T1000 (cell line): ENCODE measurements at regions not wholly inside any gene's neighbourhood (a gene's known extent, or its start where the extent isn't known, plus 50 kb on each side); places are given as distances from the start of the nearest gene placed in this dataset.
"Not testable (repeated sequence)": the region's sequence is repeated elsewhere in the genome, so short reads cannot be mapped to it uniquely, and the experiment has no call there.

Experiments
- DNase-seq: peaks from one replicate; lab custom pipeline; 2025; ENCODE audit warnings: mixed read lengths; lab: John Stamatoyannopoulos, UW

- no peak for DNase-seq
Observed at GRCh38 chr13:103656311-103656710, 590.1 kb upstream of the SLC10A2 start.

GRCh38 chr13:103640606-103641005 is 574.4 kb upstream of the SLC10A2 start:
- DNase-seq = no peak

GRCh38 chr13:103639326-103639725 is 573.1 kb upstream of the SLC10A2 start:
- DNase-seq = no peak

DNA sequence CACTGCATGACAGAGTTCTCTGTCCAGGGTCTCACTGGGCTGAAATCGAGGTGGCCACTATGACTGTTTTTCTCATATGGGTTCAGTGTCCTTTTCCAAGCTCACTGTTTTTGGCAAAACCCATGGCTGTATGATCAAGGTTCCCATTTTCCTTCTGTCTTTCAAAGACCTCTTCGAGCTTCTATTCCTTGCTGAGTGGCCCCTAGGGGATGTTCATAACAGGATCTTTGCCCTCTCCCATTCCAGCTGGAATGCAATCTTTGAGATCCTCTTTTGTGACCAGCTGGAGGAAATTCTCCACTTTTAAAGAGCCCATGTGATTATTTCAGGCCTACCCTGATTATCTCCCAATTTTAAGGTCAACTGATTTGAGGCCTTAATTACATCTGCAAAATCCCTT is 572.5 kb upstream of the SLC10A2 start:
- DNase-seq = no peak

- DNase-seq = no peak
Observed at GRCh38 chr13:103634066-103634465, 567.8 kb upstream of the SLC10A2 start.

- no peak for DNase-seq
Observed at GRCh38 chr13:103625194-103625593, 559.0 kb upstream of the SLC10A2 start.

DNA sequence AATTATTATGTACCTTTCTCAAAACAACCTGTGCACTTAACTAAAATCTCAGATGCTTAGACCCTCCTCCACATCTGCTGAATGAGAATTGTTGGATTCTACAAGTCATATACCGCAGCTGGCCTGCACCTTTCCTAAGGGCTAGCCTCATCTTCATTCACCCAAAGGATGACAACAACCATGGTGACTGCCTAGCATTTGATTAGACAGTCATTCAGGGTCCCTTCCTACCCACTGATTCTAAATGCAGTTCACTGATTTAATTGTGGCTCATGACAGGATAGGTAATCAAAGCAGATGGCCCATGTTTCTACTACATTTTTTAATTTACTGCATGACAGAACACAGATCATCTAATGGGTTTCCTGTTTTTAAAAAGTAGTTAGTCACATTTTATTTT is 551.9 kb upstream of the SLC10A2 start:
- no peak for DNase-seq

DNA sequence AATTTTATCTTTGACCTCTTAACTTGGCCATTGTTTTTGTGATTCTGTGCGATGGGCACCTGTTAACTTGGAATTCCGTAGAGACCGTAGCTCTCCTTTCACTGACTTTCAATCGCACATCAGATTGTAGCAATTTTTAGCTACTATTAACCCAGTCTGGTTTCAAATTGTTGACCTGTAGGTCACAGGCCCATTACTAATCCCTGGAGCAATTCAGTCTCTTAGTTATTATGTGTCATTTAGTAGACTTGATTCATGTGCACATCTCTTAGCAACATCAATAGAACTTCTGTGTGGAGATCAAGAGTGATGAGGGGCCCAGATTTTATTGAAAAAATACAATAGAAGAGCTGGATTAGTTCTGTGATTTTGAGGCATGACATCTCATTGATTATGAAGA is 549.6 kb upstream of the SLC10A2 start:
- no peak for DNase-seq

- no peak for DNase-seq
Observed at GRCh38 chr13:103614761-103615160, 548.5 kb upstream of the SLC10A2 start.

- DNase-seq = no peak
Observed at GRCh38 chr13:103607995-103608394, 541.8 kb upstream of the SLC10A2 start.

- no peak for DNase-seq
Observed at GRCh38 chr13:103605546-103606326, 539.5 kb upstream of the SLC10A2 start.

DNA sequence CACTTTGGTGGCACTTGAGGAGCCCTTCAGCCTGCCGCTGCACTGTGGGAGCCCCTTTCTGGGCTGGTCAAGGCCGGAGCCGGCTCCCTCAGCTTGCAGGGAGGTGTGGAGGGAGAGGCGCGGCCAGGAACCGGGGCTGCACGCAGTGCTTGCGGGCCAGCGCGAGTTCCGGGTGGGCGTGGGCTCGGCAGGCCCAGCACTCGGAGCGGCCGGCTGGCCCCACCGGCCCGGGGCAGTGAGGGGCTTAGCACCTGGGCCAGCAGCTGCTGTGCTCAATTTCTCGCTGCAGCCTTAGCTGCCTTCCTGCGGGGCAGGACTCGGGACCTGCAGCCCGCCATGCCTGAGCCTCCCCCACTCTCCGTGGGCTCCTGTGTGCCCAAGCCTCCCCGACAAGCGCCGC is 533.7 kb upstream of the SLC10A2 start:
- not testable (repeated sequence) for DNase-seq

- no peak for DNase-seq
Observed at GRCh38 chr13:103598671-103599070, 532.5 kb upstream of the SLC10A2 start.

- DNase-seq = no peak
Observed at GRCh38 chr13:103573446-103573845, 507.2 kb upstream of the SLC10A2 start.

DNA sequence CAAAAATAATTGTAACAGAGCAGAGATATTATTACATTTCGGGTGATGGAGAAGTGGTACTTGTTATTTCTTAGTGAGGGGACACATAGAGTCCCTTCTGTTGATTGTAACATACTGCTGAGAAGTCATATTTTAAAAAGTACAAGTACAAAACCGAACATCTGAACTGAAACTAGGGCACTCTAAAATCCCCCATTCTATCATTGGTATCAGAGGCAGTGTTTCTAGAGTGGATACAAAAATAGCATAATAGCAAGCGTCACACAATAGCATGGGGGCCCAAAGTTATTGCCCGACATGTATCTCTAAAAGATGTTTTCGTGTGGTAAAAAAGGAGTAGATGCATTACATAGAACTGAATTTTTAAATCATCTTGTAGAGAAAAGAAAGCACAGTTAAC is 502.1 kb upstream of the SLC10A2 start:
- DNase-seq = no peak

- no peak for DNase-seq
Observed at GRCh38 chr13:103557878-103558277, 491.7 kb upstream of the SLC10A2 start.

GRCh38 chr13:103556681-103557080 is 490.5 kb upstream of the SLC10A2 start:
- no peak for DNase-seq

- no peak for DNase-seq
Observed at GRCh38 chr13:103547914-103548313, 481.7 kb upstream of the SLC10A2 start.

- no peak for DNase-seq
Observed at GRCh38 chr13:103546271-103546670, 480.1 kb upstream of the SLC10A2 start.

DNA sequence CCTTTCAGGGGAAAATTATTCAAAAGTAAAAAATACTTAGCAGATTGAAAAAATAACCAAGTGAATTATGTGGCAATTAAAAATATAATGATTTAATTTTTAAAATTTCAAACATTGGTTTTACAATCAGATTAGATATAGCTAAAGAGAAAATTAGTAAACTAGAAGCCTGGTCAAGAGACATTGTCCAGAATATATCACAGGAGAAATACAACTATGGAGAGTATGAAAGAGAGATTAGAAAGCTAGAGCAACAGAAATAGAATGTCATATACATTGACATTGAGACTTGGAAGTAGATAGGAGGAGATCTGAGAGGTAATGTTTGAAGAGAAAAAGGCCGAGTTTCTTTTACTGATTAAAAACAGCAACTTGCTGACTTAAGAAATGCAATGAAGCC is 476.4 kb upstream of the SLC10A2 start:
- DNase-seq = no peak

DNA sequence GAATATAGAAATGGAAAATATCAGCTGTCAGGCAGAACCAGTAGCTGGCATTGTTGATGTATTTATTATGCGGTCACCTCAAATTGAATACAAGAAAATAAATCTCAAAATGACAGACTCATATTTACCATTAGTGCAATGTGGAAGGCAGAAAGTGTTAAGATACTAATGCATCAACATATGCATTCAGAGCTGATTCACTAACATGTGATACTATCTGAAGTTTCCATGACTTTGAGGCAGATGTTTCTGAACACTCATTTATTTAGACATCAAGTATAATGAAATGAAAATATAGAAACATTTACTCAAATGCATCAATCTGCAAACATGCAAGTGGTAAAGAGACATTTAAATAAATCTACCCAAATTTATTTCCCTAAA is 474.2 kb upstream of the SLC10A2 start:
- no peak for DNase-seq

- no peak for DNase-seq
Observed at GRCh38 chr13:103539721-103540381, 473.6 kb upstream of the SLC10A2 start.

DNA sequence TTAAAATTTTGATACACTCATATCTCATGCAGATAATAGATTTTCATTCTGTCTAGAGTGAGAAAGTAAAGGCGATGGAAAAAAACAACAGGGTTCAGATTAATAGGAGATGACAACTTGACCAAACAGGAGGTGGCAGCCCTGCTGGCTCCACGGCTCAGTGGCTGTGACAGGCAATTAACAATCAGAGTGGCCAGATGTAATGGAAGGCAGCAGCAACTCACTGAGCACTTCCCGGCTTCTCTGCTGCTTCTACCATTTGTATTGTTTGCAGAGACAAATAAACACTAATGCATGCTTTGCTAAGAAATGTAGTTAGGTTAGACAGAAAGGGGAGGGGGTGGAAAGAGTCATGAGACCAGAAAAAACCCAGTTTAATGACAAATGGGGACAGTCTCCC is 473.0 kb upstream of the SLC10A2 start:
- no peak for DNase-seq

- no peak for DNase-seq
Observed at GRCh38 chr13:103537616-103538015, 471.4 kb upstream of the SLC10A2 start.
